Astrocyte of the cerebellum (primary cell): ENCODE measurements at regions not wholly inside any gene's neighbourhood (a gene's known extent, or its start where the extent isn't known, plus 50 kb on each side); places are given as distances from the start of the nearest gene placed in this dataset.

Experiments
- DNase-seq: peaks from one replicate; pipeline ENCODE4 v3.0.0-alpha.2; 2011; ENCODE audit warnings: low read depth
- H3K4me3 ChIP-seq: 2 replicates; pipeline ENCODE4 v1.5.1; 2011; ENCODE audit warnings: mild to moderate bottlenecking, low read depth, low read length, moderate library complexity
- CTCF ChIP-seq: IDR thresholded peaks from 2 replicates; pipeline ENCODE4 v1.5.1; 2012; ENCODE audit warnings: low read length, low read depth, moderate library complexity, mild to moderate bottlenecking; ENCODE audit errors: missing control alignments
- in situ Hi-C: cut with HindIII; loops from 2 replicates; pipeline ENCODE4 v1.10.0; 2017; ENCODE audit warnings: low sequenced_read_pairs

- no peak for TF ChIP-seq CTCF
Measured at GRCh38 chr17:59501690-59502089, 63.7 kb upstream of the DHX40 start.

GRCh38 chr17:59502800-59503199, 62.6 kb upstream of the DHX40 start:
- no peak for DNase-seq
- no peak for TF ChIP-seq CTCF
- in situ Hi-C loops: no loop called here
- H3K4me3 ChIP-seq: no peak overlapping the region

More at GRCh38 chr17:59501690-59502089, 63.7 kb upstream of the DHX40 start:
- no peak overlapping the region for H3K4me3 ChIP-seq
- in situ Hi-C loops: no loop called here
- DNase-seq: no peak

GRCh38 chr17:59503500-59503899, 61.9 kb upstream of the DHX40 start:
- H3K4me3 ChIP-seq: no peak overlapping the region
- in situ Hi-C loops: no loop called here
- DNase-seq: no peak
- no peak for TF ChIP-seq CTCF

- no peak overlapping the region for H3K4me3 ChIP-seq
- no peak for TF ChIP-seq CTCF
- no peak for DNase-seq
- in situ Hi-C loops: no loop called here
Measured at GRCh38 chr17:59504821-59505220, 60.6 kb upstream of the DHX40 start.

- no peak for TF ChIP-seq CTCF
- DNase-seq: no peak
- H3K4me3 ChIP-seq: no peak overlapping the region
- in situ Hi-C loops: no loop called here
Measured at GRCh38 chr17:59505610-59506276, 59.7 kb upstream of the DHX40 start.

GRCh38 chr17:59506894-59507726, 58.3 kb upstream of the DHX40 start:
- TF ChIP-seq CTCF: no peak
- no peak for DNase-seq
- H3K4me3 ChIP-seq: no peak overlapping the region
- in situ Hi-C loops: no loop called here
